ENCODE measurements at regions not wholly inside any gene's neighbourhood (a gene's known extent, or its start where the extent isn't known, plus 50 kb on each side); places are given as distances from the start of the nearest gene placed in this dataset.

GRCh38 chr4:34615315-34615714 is 1629.0 kb downstream of the ARAP2 start:
- TF ChIP-seq CTCF (IDR thresholded peaks at IDR 0.05) (no peak), POLR2A (IDR thresholded peaks at IDR 0.05) (no peak), POLR2AphosphoS5 (IDR thresholded peaks at IDR 0.05) (no peak)
